HEK293 (cell line): ENCODE measurements at regions not wholly inside any gene's neighbourhood (a gene's known extent, or its start where the extent isn't known, plus 50 kb on each side); places are given as distances from the start of the nearest gene placed in this dataset.

Experiments used
- CTCF ChIA-PET: fragments of 350-600 bp; formaldehyde crosslinking; extraction: SDS; loops from one replicate; lab custom pipeline; 2021; ENCODE audit warnings: antibody characterized with exemption; lab: Yijun Ruan, JAX
- POLR2A ChIA-PET: fragments of 300-600 bp; formaldehyde crosslinking; extraction: SDS; loops from one replicate; lab custom pipeline; 2020; ENCODE audit warnings: antibody characterized with exemption, inconsistent platforms; lab: Yijun Ruan, JAX
- H3K27ac ChIP-seq: fragments of 200-500 bp; sonication (Bioruptor generic); 2 replicates; pipeline ENCODE4 v1.5.1; 2014; ENCODE audit warnings: low read depth, low read length, control low read depth, inconsistent platforms; ENCODE audit errors: extremely low read depth
- H3K36me3 ChIP-seq, 2 experiments: fragments of 200-500 bp in 1 of 2; sonication (Bioruptor generic) in 1 of 2; 1 replicate in 1 of 2; 2 replicates in 1 of 2; pipeline ENCODE4 v1.5.1; 2014 to 2017; ENCODE audit warnings: inconsistent platforms in 2 of 2, low read length in 2 of 2; ENCODE audit not compliant: control insufficient read depth in 2 of 2, insufficient read depth in 1 of 2
- H3K4me1 ChIP-seq: fragments of 200-500 bp; sonication (Bioruptor generic); 2 replicates; pipeline ENCODE4 v1.5.1; 2014; ENCODE audit warnings: mild to moderate bottlenecking, low read length, inconsistent platforms; ENCODE audit not compliant: control insufficient read depth, insufficient read depth
- H3K4me3 ChIP-seq: 2 replicates; pipeline ENCODE4 v1.5.1; 2011; ENCODE audit warnings: low read depth, mild to moderate bottlenecking, control low read depth, low read length, moderate library complexity
- H3K9me3 ChIP-seq: fragments of 200-500 bp; sonication (Bioruptor generic); 2 replicates; pipeline ENCODE4 v1.5.1; 2014; ENCODE audit warnings: low read depth, low read length, inconsistent platforms; ENCODE audit not compliant: control insufficient read depth, insufficient read depth
- KLF16 ChIP-seq: fragments of 450-650 bp; formaldehyde crosslinking; IDR thresholded peaks from 2 replicates; pipeline ENCODE4 v1.5.1; 2017; ENCODE audit warnings: missing biosample characterization, missing genetic modification characterization
- PATZ1 ChIP-seq: fragments of 450-650 bp; formaldehyde crosslinking; IDR thresholded peaks from 2 replicates; pipeline ENCODE4 v1.5.1; 2016; ENCODE audit warnings: missing biosample characterization, missing genetic modification characterization
- ZBTB10 ChIP-seq: fragments of 450-650 bp; formaldehyde crosslinking; IDR thresholded peaks from 2 replicates; pipeline ENCODE4 v1.5.1; 2016; ENCODE audit warnings: missing biosample characterization, missing genetic modification characterization
- ZFP69B ChIP-seq: fragments of 450-650 bp; formaldehyde crosslinking; IDR thresholded peaks from 2 replicates; pipeline ENCODE4 v1.5.1; 2016; ENCODE audit warnings: missing biosample characterization, missing genetic modification characterization
- ZNF112 ChIP-seq: fragments of 450-650 bp; formaldehyde crosslinking; IDR thresholded peaks from 2 replicates; pipeline ENCODE4 v1.5.0; 2017; ENCODE audit warnings: missing biosample characterization, missing genetic modification characterization
- ZNF121 ChIP-seq: fragments of 450-650 bp; formaldehyde crosslinking; IDR thresholded peaks from 2 replicates; pipeline ENCODE4 v1.5.1; 2016; ENCODE audit warnings: missing biosample characterization, missing genetic modification characterization
- ZNF157 ChIP-seq: fragments of 450-650 bp; formaldehyde crosslinking; IDR thresholded peaks from 2 replicates; pipeline ENCODE4 v1.5.1; 2016; ENCODE audit warnings: missing biosample characterization, missing genetic modification characterization
- ZNF211 ChIP-seq: fragments of 450-650 bp; formaldehyde crosslinking; IDR thresholded peaks from 2 replicates; pipeline ENCODE4 v1.5.1; 2016; ENCODE audit warnings: low read depth, missing biosample characterization, missing genetic modification characterization
- ZNF223 ChIP-seq: fragments of 450-650 bp; formaldehyde crosslinking; IDR thresholded peaks from 2 replicates; pipeline ENCODE4 v1.5.1; 2016; ENCODE audit warnings: missing biosample characterization, missing genetic modification characterization
- ZNF248 ChIP-seq: fragments of 450-650 bp; formaldehyde crosslinking; IDR thresholded peaks from 2 replicates; pipeline ENCODE4 v1.5.1; 2017; ENCODE audit warnings: missing biosample characterization, missing genetic modification characterization
- ZNF311 ChIP-seq: fragments of 450-650 bp; formaldehyde crosslinking; IDR thresholded peaks from 2 replicates; pipeline ENCODE4 v1.5.1; 2017; ENCODE audit warnings: missing biosample characterization, missing genetic modification characterization, borderline replicate concordance
- ZNF398 ChIP-seq: fragments of 450-650 bp; formaldehyde crosslinking; IDR thresholded peaks from 2 replicates; pipeline ENCODE4 v1.5.1; 2017; ENCODE audit warnings: missing biosample characterization, missing genetic modification characterization
- ZNF404 ChIP-seq: fragments of 450-650 bp; formaldehyde crosslinking; IDR thresholded peaks from 2 replicates; pipeline ENCODE4 v1.5.1; 2017; ENCODE audit warnings: missing biosample characterization, missing genetic modification characterization
- ZNF596 ChIP-seq: fragments of 450-650 bp; IDR thresholded peaks from 2 replicates; pipeline ENCODE4 v1.5.0; 2018; ENCODE audit warnings: missing biosample characterization, mild to moderate bottlenecking, missing genetic modification characterization, moderate library complexity
- ZNF629 ChIP-seq: fragments of 450-650 bp; formaldehyde crosslinking; IDR thresholded peaks from 2 replicates; pipeline ENCODE4 v1.5.1; 2017; ENCODE audit warnings: missing biosample characterization, missing genetic modification characterization
- ZNF670 ChIP-seq: fragments of 450-650 bp; formaldehyde crosslinking; IDR thresholded peaks from 2 replicates; pipeline ENCODE4 v1.5.1; 2016; ENCODE audit warnings: missing biosample characterization, missing genetic modification characterization, low read depth
- ZNF76 ChIP-seq: fragments of 450-650 bp; formaldehyde crosslinking; IDR thresholded peaks from 2 replicates; pipeline ENCODE4; 2016; ENCODE audit warnings: low read depth, missing biosample characterization, missing genetic modification characterization, borderline replicate concordance
- ZSCAN16 ChIP-seq: fragments of 450-650 bp; formaldehyde crosslinking; IDR thresholded peaks from 2 replicates; pipeline ENCODE4 v1.5.1; 2016; ENCODE audit warnings: missing biosample characterization, missing genetic modification characterization
- TF ChIP-seq, protein P1 (sequence below): fragments of 450-650 bp; formaldehyde crosslinking; IDR thresholded peaks from 2 replicates; pipeline ENCODE4 v1.5.1; 2017; ENCODE audit warnings: missing biosample characterization, missing genetic modification characterization
- TF ChIP-seq, protein P2 (sequence below): fragments of 450-650 bp; IDR thresholded peaks from 2 replicates; pipeline ENCODE4 v1.5.1; 2018; ENCODE audit warnings: missing biosample characterization, missing genetic modification characterization
- TF ChIP-seq, protein P3 (sequence below): fragments of 450-650 bp; formaldehyde crosslinking; IDR thresholded peaks from 2 replicates; pipeline ENCODE4 v1.5.1; 2016; ENCODE audit warnings: missing biosample characterization, missing genetic modification characterization

GRCh38 chr18:61669320-61669719 lies 223.5 kb downstream of the RNF152 start:
- POLR2A ChIA-PET = no interaction called here
- Histone ChIP-seq H3K27ac (no peak overlapping the region), H3K4me3 (no peak overlapping the region), H3K4me1 (no peaks in the 10 kb centered on the region), H3K36me3 (no peaks in the 10 kb centered on the region), H3K9me3 (no peaks in the 10 kb centered on the region)
- CTCF ChIA-PET = no interaction called here
- TF ChIP-seq, protein P1, sequence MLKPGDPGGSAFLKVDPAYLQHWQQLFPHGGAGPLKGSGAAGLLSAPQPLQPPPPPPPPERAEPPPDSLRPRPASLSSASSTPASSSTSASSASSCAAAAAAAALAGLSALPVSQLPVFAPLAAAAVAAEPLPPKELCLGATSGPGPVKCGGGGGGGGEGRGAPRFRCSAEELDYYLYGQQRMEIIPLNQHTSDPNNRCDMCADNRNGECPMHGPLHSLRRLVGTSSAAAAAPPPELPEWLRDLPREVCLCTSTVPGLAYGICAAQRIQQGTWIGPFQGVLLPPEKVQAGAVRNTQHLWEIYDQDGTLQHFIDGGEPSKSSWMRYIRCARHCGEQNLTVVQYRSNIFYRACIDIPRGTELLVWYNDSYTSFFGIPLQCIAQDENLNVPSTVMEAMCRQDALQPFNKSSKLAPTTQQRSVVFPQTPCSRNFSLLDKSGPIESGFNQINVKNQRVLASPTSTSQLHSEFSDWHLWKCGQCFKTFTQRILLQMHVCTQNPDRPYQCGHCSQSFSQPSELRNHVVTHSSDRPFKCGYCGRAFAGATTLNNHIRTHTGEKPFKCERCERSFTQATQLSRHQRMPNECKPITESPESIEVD (tag by site-specific recombination) = no peak
- no peak for TF ChIP-seq ZNF112 (tag by site-specific recombination)
- TF ChIP-seq ZSCAN16 (tag by site-specific recombination) = no peak
- TF ChIP-seq ZNF248 (tag by site-specific recombination) = no peak
- no peak for TF ChIP-seq ZNF121
- TF ChIP-seq, protein P2, sequence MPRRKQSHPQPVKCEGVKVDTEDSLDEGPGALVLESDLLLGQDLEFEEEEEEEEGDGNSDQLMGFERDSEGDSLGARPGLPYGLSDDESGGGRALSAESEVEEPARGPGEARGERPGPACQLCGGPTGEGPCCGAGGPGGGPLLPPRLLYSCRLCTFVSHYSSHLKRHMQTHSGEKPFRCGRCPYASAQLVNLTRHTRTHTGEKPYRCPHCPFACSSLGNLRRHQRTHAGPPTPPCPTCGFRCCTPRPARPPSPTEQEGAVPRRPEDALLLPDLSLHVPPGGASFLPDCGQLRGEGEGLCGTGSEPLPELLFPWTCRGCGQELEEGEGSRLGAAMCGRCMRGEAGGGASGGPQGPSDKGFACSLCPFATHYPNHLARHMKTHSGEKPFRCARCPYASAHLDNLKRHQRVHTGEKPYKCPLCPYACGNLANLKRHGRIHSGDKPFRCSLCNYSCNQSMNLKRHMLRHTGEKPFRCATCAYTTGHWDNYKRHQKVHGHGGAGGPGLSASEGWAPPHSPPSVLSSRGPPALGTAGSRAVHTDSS (tag by site-specific recombination) = no peak

GRCh38 chr18:61666876-61667590 lies 225.8 kb downstream of the RNF152 start:
- Histone ChIP-seq H3K4me1 (no peaks in the 10 kb centered on the region), H3K27ac (no peak overlapping the region), H3K36me3 (no peaks in the 10 kb centered on the region), H3K9me3 (no peaks in the 10 kb centered on the region), H3K4me3 (no peak overlapping the region)
- POLR2A ChIA-PET = no interaction called here
- CTCF ChIA-PET = interaction anchor here (0.6 to 1.5 kb wide), 3 partner anchors 12 to 85 kb away, joined by 3 to 4 read pairs (median 3); no protein-coding TSS in a partner anchor
- no peak for TF ChIP-seq ZNF404 (tag by site-specific recombination)
- no peak for TF ChIP-seq ZNF596 (tag by site-specific recombination)
- no peak for TF ChIP-seq PATZ1
- no peak for TF ChIP-seq ZBTB10 (tag by site-specific recombination)
- TF ChIP-seq ZNF157 (tag by site-specific recombination) = no peak
- no peak for TF ChIP-seq ZNF629 (tag by site-specific recombination)
- no peak for TF ChIP-seq ZNF311 (tag by site-specific recombination)
- no peak for TF ChIP-seq ZNF211 (tag by site-specific recombination)
- TF ChIP-seq ZNF223 (tag by site-specific recombination) = no peak
- no peak for TF ChIP-seq ZNF398
- TF ChIP-seq, protein P3, sequence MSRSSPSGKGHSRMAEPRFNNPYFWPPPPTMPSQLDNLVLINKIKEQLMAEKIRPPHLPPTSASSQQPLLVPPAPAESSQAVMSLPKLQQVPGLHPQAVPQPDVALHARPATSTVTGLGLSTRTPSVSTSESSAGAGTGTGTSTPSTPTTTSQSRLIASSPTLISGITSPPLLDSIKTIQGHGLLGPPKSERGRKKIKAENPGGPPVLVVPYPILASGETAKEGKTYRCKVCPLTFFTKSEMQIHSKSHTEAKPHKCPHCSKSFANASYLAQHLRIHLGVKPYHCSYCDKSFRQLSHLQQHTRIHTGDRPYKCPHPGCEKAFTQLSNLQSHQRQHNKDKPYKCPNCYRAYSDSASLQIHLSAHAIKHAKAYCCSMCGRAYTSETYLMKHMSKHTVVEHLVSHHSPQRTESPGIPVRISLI (tag by site-specific recombination) = no peak
- no peak for TF ChIP-seq ZNF76
- TF ChIP-seq ZFP69B = no peak
- TF ChIP-seq ZNF670 (tag by site-specific recombination) = no peak
- TF ChIP-seq KLF16 (tag by site-specific recombination) = no peak
